ENCODE measurements at regions not wholly inside any gene's neighbourhood (a gene's known extent, or its start where the extent isn't known, plus 50 kb on each side); places are given as distances from the start of the nearest gene placed in this dataset.

GRCh38 chr20:22652681-22653588 lies 68.6 kb upstream of the FOXA2 start:
- Histone ChIP-seq H3K36me3 (no peaks in the 10 kb centered on the region), H3K27me3 (no peaks in the 10 kb centered on the region), H3K4me1 (no peaks in the 10 kb centered on the region), H3K4me3 (peak overlapping the region in 1 of 2 donors; percentile 36), H3K27ac (no peak overlapping the region), H3K9me3 (no peaks in the 10 kb centered on the region)
- intact Hi-C loops (cut with DNase I): no loop called here
- no peak for TF ChIP-seq CTCF (IDR thresholded peaks at IDR 0.05)
- DNase-seq (ENCODE audit: low spot score in 2 of 2): no peak

- Histone ChIP-seq H3K27me3 (no peaks in the 10 kb centered on the region), H3K36me3 (no peaks in the 10 kb centered on the region), H3K4me1 (no peaks in the 10 kb centered on the region), H3K9me3 (no peaks in the 10 kb centered on the region), H3K4me3 (no peak overlapping the region), H3K27ac (no peak overlapping the region)
- intact Hi-C loops (cut with DNase I): no loop called here
- DNase-seq (ENCODE audit: low spot score in 2 of 2): no peak
- TF ChIP-seq CTCF (IDR thresholded peaks at IDR 0.05): no peak
Measured at GRCh38 chr20:22653658-22654642, 69.6 kb upstream of the FOXA2 start.

GRCh38 chr20:22663528-22664025 lies 79.2 kb upstream of the FOXA2 start:
- Histone ChIP-seq H3K9me3 (no peaks in the 10 kb centered on the region), H3K4me3 (no peak overlapping the region), H3K27ac (no peak overlapping the region), H3K36me3 (no peaks in the 10 kb centered on the region), H3K27me3 (no peaks in the 10 kb centered on the region), H3K4me1 (no peaks in the 10 kb centered on the region)
- DNase-seq (ENCODE audit: low spot score in 2 of 2): no peak
- no peak for TF ChIP-seq CTCF (IDR thresholded peaks at IDR 0.05)
- intact Hi-C loops (cut with DNase I): no loop called here

GRCh38 chr20:22667198-22667597 lies 82.8 kb upstream of the FOXA2 start:
- no peak for DNase-seq (ENCODE audit: low spot score in 2 of 2)
- Histone ChIP-seq H3K27ac (no peak overlapping the region), H3K36me3 (no peaks in the 10 kb centered on the region), H3K4me3 (no peak overlapping the region), H3K4me1 (no peaks in the 10 kb centered on the region), H3K27me3 (no peaks in the 10 kb centered on the region), H3K9me3 (peaks cover 0 to 16% of the 10 kb centered on the region in 2 donors)
- intact Hi-C loops (cut with DNase I): no loop called here
- TF ChIP-seq CTCF (IDR thresholded peaks at IDR 0.05): no peak

- no peaks in the 10 kb centered on the region for H3K36me3 ChIP-seq
- intact Hi-C loops (cut with DNase I): no loop called here
- no peaks in the 10 kb centered on the region for H3K27me3 ChIP-seq
- no peak overlapping the region for H3K4me3 ChIP-seq
- H3K4me1 ChIP-seq: no peaks in the 10 kb centered on the region
- peaks cover 0 to 16% of the 10 kb centered on the region in 2 donors for H3K9me3 ChIP-seq
- TF ChIP-seq CTCF (IDR thresholded peaks at IDR 0.05): no peak
- no peak for DNase-seq (ENCODE audit: low spot score in 2 of 2)
- no peak overlapping the region for H3K27ac ChIP-seq
Measured at GRCh38 chr20:22672191-22672590, 87.8 kb upstream of the FOXA2 start.
